ENCODE measurements at regions not wholly inside any gene's neighbourhood (a gene's known extent, or its start where the extent isn't known, plus 50 kb on each side); places are given as distances from the start of the nearest gene placed in this dataset.
A peak's percentile ranks its signal among the peaks of the same experiment; 100 is the strongest.

DNA sequence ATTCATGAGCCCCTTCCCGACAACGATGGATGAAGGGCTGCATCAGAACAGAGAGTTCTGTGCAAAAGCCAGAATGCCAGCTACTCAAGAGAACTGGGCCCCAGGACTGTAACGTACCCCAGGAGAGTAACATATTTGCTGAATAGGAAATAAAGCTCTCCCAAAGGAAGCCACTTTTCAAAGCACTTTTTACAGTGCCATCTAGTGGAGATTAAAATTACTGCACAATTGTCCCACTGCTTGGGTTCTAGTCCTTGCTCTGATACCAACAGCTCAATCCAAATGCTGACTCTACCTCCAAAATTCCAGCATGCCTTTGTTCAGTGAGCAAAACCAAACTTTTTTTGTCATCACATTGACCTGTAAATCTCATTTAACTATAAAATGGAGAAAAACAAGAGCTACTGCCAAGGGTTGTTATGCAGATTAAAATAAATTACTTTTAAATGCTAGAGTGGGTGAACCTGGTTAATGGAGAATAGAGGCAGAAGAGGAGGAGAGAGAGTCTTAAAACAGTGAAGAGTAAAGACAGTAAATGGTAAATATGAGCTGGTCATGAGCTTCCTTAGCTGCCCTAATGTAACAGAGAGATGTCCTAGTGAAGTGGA is 87.6 kb upstream of the FSHB start:
- no peaks in the 10 kb centered on the region for H3K36me3 Mint-ChIP-seq (ENCODE audit: insufficient read depth, unreplicated experiment)
- no TSS peak for BruUV-seq (replicated peaks)
- intact Hi-C loops (cut with micrococcal nuclease; ENCODE audit: unreplicated experiment), result loop anchor here (1.0 to 5.0 kb wide), 3 partner anchors 696 to 800 kb away; no protein-coding TSS in a partner anchor
- TF ChIP-seq, protein P1, sequence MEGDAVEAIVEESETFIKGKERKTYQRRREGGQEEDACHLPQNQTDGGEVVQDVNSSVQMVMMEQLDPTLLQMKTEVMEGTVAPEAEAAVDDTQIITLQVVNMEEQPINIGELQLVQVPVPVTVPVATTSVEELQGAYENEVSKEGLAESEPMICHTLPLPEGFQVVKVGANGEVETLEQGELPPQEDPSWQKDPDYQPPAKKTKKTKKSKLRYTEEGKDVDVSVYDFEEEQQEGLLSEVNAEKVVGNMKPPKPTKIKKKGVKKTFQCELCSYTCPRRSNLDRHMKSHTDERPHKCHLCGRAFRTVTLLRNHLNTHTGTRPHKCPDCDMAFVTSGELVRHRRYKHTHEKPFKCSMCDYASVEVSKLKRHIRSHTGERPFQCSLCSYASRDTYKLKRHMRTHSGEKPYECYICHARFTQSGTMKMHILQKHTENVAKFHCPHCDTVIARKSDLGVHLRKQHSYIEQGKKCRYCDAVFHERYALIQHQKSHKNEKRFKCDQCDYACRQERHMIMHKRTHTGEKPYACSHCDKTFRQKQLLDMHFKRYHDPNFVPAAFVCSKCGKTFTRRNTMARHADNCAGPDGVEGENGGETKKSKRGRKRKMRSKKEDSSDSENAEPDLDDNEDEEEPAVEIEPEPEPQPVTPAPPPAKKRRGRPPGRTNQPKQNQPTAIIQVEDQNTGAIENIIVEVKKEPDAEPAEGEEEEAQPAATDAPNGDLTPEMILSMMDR (IDR thresholded peaks at IDR 0.05; ENCODE audit: unreplicated experiment), result peak; percentile 44
- H3K4me3 Mint-ChIP-seq (ENCODE audit: low read depth, unreplicated experiment), result no peak overlapping the region
- CTCF ChIA-PET, result interaction anchor here (1.1 to 1.9 kb wide), 3 partner anchors 15 to 711 kb away, joined by 4 to 12 read pairs (median 9); no protein-coding TSS in a partner anchor
- H3K4me1 Mint-ChIP-seq (ENCODE audit: low read depth, unreplicated experiment), result no peaks in the 10 kb centered on the region
- H3K27me3 Mint-ChIP-seq (ENCODE audit: unreplicated experiment), result no peaks in the 10 kb centered on the region
- no peak overlapping the region for H3K27ac Mint-ChIP-seq (ENCODE audit: unreplicated experiment)
- H3K9me3 Mint-ChIP-seq (ENCODE audit: low read depth, unreplicated experiment), result peaks cover 7% of the 10 kb centered on the region
- DNase-seq, result peak; percentile 11

DNA sequence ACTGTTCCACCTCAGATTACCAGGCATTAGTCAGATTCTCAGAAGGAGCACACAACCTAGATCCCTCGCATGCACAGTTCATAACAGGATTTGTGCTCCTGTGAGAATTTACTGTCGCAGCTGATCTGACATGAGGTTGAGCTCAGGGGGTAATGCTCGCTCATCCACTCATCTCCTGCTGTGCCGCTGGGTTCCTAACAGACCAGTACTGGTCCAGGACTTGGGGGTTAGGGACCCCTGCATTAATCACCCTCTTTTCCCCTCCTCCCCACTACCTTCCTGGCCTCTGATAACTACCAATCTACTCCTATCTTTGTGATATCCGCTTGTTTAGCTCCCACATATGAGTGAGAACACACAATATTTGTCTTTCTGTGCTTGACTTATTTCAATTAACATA is 83.5 kb upstream of the FSHB start:
- Mint-ChIP-seq H3K4me1 (ENCODE audit: low read depth, unreplicated experiment) (no peaks in the 10 kb centered on the region), H3K36me3 (ENCODE audit: insufficient read depth, unreplicated experiment) (no peaks in the 10 kb centered on the region), H3K9me3 (ENCODE audit: low read depth, unreplicated experiment) (peaks cover 10% of the 10 kb centered on the region), H3K27me3 (ENCODE audit: unreplicated experiment) (no peaks in the 10 kb centered on the region), H3K4me3 (ENCODE audit: low read depth, unreplicated experiment) (no peak overlapping the region), H3K27ac (ENCODE audit: unreplicated experiment) (no peak overlapping the region)
- no TSS peak for BruUV-seq (replicated peaks)
- CTCF ChIA-PET, result no interaction called here
- intact Hi-C loops (cut with micrococcal nuclease; ENCODE audit: unreplicated experiment), result no loop called here
- TF ChIP-seq, protein P1 (IDR thresholded peaks at IDR 0.05; ENCODE audit: unreplicated experiment), result no peak
- DNase-seq, result no peak

DNA sequence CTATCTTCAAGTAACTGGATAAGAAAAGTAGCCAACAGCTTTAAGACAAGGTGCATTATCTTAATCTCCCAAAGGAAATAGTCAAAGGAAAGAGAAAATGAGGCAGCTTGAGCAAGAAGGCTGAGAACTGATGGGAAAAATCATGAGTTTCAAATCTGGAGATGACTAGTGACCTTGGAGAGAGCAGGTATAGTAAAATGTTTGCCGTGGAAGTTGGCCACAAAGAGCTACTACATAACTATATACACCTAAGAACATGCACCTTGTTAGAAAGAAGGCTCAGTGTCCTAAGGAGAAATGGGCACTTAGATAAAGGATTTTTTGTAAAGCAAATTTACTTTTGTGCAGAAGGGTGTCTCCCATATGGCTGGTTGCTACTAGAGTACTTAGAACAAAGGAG is 80.8 kb upstream of the FSHB start:
- Mint-ChIP-seq H3K36me3 (ENCODE audit: insufficient read depth, unreplicated experiment) (no peaks in the 10 kb centered on the region), H3K4me1 (ENCODE audit: low read depth, unreplicated experiment) (no peaks in the 10 kb centered on the region), H3K27me3 (ENCODE audit: unreplicated experiment) (no peaks in the 10 kb centered on the region), H3K27ac (ENCODE audit: unreplicated experiment) (no peak overlapping the region), H3K9me3 (ENCODE audit: low read depth, unreplicated experiment) (peaks cover 12% of the 10 kb centered on the region), H3K4me3 (ENCODE audit: low read depth, unreplicated experiment) (no peak overlapping the region)
- DNase-seq, result no peak
- TF ChIP-seq, protein P1 (IDR thresholded peaks at IDR 0.05; ENCODE audit: unreplicated experiment), result no peak
- intact Hi-C loops (cut with micrococcal nuclease; ENCODE audit: unreplicated experiment), result no loop called here
- CTCF ChIA-PET, result no interaction called here
- BruUV-seq (replicated peaks), result no TSS peak

- no TSS peak for BruUV-seq (replicated peaks)
- intact Hi-C loops (cut with micrococcal nuclease; ENCODE audit: unreplicated experiment), result no loop called here
- TF ChIP-seq, protein P1 (IDR thresholded peaks at IDR 0.05; ENCODE audit: unreplicated experiment), result no peak
- peaks cover 16% of the 10 kb centered on the region for H3K9me3 Mint-ChIP-seq (ENCODE audit: low read depth, unreplicated experiment)
- no peaks in the 10 kb centered on the region for H3K36me3 Mint-ChIP-seq (ENCODE audit: insufficient read depth, unreplicated experiment)
- H3K27ac Mint-ChIP-seq (ENCODE audit: unreplicated experiment), result no peak overlapping the region
- no peak overlapping the region for H3K4me3 Mint-ChIP-seq (ENCODE audit: low read depth, unreplicated experiment)
- H3K27me3 Mint-ChIP-seq (ENCODE audit: unreplicated experiment), result no peaks in the 10 kb centered on the region
- DNase-seq, result no peak
- CTCF ChIA-PET, result no interaction called here
- no peaks in the 10 kb centered on the region for H3K4me1 Mint-ChIP-seq (ENCODE audit: low read depth, unreplicated experiment)
These were observed 80.4 kb upstream of the FSHB start for GRCh38 chr11:30150425-30150824.
